ENCODE measurements at regions not wholly inside any gene's neighbourhood (a gene's known extent, or its start where the extent isn't known, plus 50 kb on each side); places are given as distances from the start of the nearest gene placed in this dataset.
"Not testable (repeated sequence)": the region's sequence is repeated elsewhere in the genome, so short reads cannot be mapped to it uniquely, and the experiment has no call there.

DNA sequence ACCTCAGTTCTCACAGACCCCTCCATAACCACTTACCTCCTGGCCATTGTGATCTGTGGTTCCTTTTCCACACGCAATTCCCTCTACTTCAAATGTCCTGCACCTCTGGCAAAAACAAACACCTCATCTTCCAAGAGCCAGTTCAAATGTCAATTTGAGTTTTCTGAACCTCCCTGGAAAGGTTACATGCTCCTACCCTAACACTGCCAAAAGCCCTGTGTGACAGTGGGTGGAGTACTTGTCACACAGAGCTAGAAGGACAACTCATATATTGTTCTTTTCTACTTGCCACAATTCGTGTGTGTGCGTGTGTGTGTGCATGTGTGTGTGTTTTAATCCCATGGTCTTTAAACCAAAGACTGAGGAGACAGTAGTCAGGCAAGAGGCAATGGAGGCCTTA is 331.8 kb upstream of the ARHGEF26 start:
- H3K4me1 Mint-ChIP-seq: no peaks in the 10 kb centered on the region
- H3K9me3 Mint-ChIP-seq: peaks cover 0 to 6% (median 0%) of the 10 kb centered on the region in 6 donors
- H3K36me3 Mint-ChIP-seq: no peaks in the 10 kb centered on the region
- H3K4me3 Mint-ChIP-seq: no peak overlapping the region
- peaks cover 0 to 5% (median 0%) of the 10 kb centered on the region in 3 donors for H3K27me3 Mint-ChIP-seq (ENCODE audit: low read depth in 3 of 3)
- no peak overlapping the region for H3K27ac Mint-ChIP-seq
- DNase-seq: no peak

DNA sequence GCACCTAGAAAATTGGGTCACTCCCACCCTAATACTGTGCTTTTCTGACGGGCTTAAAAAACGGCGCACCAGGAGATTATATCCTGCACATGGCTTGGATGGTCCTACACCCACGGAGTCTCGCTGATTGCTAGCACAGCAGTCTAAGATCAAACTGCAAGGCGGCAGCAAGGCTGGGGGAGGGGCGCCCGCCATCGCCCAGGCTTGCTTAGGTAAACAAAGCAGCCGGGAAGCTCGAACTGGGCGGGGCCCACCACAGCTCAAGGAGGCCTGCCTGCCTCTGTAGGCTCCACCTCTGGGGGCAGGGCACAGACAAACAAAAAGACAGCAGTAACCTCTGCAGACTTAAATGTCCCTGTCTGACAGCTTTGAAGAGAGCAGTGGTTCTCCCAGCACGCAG is 324.1 kb upstream of the ARHGEF26 start:
- H3K27ac Mint-ChIP-seq; H3K4me1 Mint-ChIP-seq; H3K9me3 Mint-ChIP-seq; H3K36me3 Mint-ChIP-seq; H3K4me3 Mint-ChIP-seq; DNase-seq; H3K27me3 Mint-ChIP-seq (ENCODE audit: low read depth in 3 of 3): not testable (repeated sequence)

DNA sequence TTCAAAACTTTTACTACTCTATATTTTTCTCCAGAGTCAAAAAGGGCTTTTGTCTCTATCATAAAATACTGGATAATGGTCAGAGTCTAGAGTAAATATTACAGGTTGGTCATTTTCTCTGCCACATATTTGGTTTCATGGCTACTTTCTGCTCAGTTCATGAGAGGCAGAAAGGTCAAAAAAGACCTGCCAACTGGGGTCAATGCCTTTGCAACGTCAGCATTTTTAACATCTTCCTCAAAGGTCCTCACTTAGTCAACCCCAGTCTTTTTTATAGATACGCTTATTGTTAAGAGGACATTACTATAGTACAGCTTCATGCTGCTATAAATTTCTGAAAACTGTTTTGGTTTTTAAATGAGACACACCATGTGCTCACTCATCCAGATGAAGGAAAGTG is 312.1 kb upstream of the ARHGEF26 start:
- H3K4me1 Mint-ChIP-seq: no peaks in the 10 kb centered on the region

DNA sequence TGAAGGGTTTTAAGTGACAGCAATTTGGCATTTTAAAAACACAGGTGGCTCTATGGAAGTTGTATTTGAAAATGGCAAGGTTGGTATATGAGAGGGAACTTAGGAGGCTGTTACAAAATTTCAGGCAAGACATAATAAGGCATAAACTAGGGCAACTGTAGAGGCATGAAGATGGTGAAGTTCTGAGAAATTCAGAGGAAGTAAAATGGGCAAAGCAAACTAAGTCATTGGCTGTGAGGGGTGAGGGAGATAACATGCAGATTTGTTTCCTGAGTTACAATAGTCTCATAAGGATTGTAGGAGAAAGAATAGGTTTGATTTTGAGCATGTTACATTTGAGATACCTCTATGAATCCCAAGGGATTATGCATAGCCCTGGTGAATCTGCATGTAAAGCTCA is 302.9 kb upstream of the ARHGEF26 start:
- Mint-ChIP-seq H3K27ac (no peak overlapping the region), H3K36me3 (no peaks in the 10 kb centered on the region), H3K27me3 (ENCODE audit: low read depth in 3 of 3) (peaks cover 0 to 4% (median 0%) of the 10 kb centered on the region in 3 donors), H3K9me3 (no peaks in the 10 kb centered on the region), H3K4me1 (no peaks in the 10 kb centered on the region), H3K4me3 (no peak overlapping the region)
- DNase-seq: no peak

More for the DNA sequence above, 312.1 kb upstream of the ARHGEF26 start:
- Mint-ChIP-seq H3K9me3 (peaks cover 0 to 2% (median 0%) of the 10 kb centered on the region in 6 donors), H3K27ac (no peak overlapping the region), H3K36me3 (no peaks in the 10 kb centered on the region), H3K27me3 (ENCODE audit: low read depth in 3 of 3) (peaks cover 2 to 9% (median 5%) of the 10 kb centered on the region in 3 donors), H3K4me3 (no peak overlapping the region)
- DNase-seq: no peak

DNA sequence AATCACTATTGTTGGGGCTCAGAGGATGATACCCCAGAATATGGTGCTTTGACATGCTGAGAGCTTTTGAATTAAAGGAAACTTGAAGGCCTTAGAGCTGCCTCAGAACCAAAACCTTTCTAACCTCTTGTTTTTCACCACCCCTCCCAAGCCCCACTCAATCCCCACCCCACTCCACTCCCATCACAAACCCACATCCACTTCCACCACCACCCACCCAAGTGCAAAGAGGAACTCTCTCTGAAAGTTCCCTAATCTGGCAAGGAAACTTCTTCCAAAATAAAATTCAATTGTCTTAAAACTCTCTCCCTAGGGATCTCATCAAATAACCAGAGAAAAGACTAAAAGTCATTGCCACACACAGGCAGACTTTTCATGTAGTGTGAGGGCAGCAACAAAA is 301.2 kb upstream of the ARHGEF26 start:
- Mint-ChIP-seq H3K36me3 (no peaks in the 10 kb centered on the region), H3K4me1 (no peaks in the 10 kb centered on the region), H3K27me3 (ENCODE audit: low read depth in 3 of 3) (peaks cover 0 to 4% (median 2%) of the 10 kb centered on the region in 3 donors), H3K27ac (no peak overlapping the region), H3K9me3 (peaks cover 0 to 2% (median 0%) of the 10 kb centered on the region in 6 donors), H3K4me3 (no peak overlapping the region)
- DNase-seq: no peak

DNA sequence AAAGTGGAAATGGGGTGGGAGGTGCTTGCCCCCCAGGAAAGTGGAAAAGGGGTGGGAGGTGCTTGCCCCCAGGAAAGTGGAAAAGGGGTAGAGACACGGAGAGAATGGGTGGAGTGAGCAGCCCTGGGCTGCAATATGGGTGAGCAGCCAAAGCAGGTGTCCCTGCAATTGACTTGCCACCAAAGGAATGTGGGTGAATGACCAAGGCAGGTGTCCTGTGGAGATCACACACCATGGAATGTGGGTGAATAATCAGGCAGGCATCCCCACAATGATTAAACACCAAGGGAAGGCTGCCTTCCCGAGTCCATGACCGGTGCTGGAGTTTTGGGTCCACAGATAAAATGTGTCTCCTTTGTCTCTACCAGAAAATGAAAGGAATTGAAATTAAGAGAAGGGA is 292.8 kb upstream of the ARHGEF26 start:
- not testable (repeated sequence) for H3K27me3 Mint-ChIP-seq (ENCODE audit: low read depth in 3 of 3); H3K36me3 Mint-ChIP-seq; H3K4me1 Mint-ChIP-seq; DNase-seq; H3K9me3 Mint-ChIP-seq; H3K27ac Mint-ChIP-seq; H3K4me3 Mint-ChIP-seq

DNA sequence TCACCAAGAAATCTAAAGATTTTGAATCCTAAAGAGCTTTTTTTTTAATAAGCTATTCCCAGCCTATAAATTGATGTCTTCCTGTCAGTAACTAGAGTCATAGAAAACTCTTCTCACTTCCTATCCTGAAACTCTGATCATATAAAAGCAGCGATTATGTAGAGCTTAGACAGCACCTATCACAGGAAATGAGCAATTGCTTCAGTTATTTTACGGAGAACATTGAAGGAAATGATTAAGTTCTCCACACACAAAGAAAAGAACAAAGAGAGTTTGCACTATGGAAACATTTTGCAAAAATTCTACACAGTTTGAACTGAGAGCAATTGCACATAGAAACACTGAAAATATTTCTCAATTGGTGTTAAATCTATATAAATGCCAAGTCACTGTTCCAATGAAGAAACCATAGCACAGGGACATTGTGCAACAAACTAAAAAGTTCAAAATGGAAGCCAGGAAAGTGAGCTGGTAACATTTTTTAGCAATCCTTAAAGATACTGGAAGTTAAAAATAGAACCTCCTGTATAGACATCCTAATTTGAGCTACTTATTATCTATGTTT is 291.5 kb upstream of the ARHGEF26 start:
- Mint-ChIP-seq H3K9me3 (peaks cover 0 to 3% (median 0%) of the 10 kb centered on the region in 6 donors), H3K27me3 (ENCODE audit: low read depth in 3 of 3) (peaks cover 0 to 9% (median 1%) of the 10 kb centered on the region in 3 donors), H3K36me3 (no peaks in the 10 kb centered on the region), H3K27ac (no peak overlapping the region), H3K4me1 (no peaks in the 10 kb centered on the region), H3K4me3 (no peak overlapping the region)
- no peak for DNase-seq

DNA sequence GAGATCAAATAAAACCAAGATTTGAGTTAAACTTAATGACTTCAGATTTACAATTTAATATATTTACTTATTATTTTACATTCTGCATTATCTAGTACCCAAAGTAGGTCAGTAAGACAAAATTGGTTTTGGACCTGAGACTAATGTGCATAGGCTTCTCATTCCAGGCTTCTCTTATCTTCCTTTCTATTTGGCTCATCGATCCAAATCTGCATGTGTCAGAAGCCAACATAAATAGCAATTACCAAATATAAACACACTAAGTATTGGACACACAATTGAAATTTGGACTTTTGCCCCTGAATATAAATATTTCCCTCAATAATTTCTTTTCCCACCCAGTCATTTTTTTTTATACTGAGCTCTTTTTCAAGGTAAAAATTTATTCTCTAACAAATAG is 290.6 kb upstream of the ARHGEF26 start:
- Mint-ChIP-seq H3K4me3 (no peak overlapping the region), H3K27ac (no peak overlapping the region), H3K4me1 (no peaks in the 10 kb centered on the region), H3K9me3 (peaks cover 0 to 2% (median 0%) of the 10 kb centered on the region in 6 donors), H3K36me3 (no peaks in the 10 kb centered on the region), H3K27me3 (ENCODE audit: low read depth in 3 of 3) (peaks cover 0 to 9% (median 0%) of the 10 kb centered on the region in 3 donors)
- DNase-seq: no peak

DNA sequence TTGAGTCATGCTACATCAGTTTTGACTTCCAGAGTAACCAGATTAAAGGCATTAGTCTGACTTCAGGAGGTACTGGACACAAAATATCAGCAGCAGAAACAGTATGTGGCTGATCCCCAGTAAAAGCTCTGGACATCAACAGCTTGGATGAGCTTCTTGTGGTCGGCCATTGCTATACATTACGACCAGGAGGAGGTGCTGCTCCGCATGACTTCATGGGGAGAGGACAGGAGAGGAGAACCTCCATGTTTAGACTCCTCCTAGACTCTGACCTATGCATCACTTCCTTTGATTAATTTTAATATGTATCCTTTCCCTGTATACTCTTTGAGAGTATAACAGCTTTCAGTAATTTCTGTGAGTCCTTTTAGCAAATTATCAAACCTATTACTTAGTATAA is 285.6 kb upstream of the ARHGEF26 start:
- no peak overlapping the region for H3K27ac Mint-ChIP-seq
- peaks cover 0 to 4% (median 0%) of the 10 kb centered on the region in 6 donors for H3K9me3 Mint-ChIP-seq
- no peaks in the 10 kb centered on the region for H3K36me3 Mint-ChIP-seq
- peaks cover 0 to 5% (median 0%) of the 10 kb centered on the region in 3 donors for H3K27me3 Mint-ChIP-seq (ENCODE audit: low read depth in 3 of 3)
- no peak overlapping the region for H3K4me3 Mint-ChIP-seq
- DNase-seq: no peak
- H3K4me1 Mint-ChIP-seq: no peaks in the 10 kb centered on the region

DNA sequence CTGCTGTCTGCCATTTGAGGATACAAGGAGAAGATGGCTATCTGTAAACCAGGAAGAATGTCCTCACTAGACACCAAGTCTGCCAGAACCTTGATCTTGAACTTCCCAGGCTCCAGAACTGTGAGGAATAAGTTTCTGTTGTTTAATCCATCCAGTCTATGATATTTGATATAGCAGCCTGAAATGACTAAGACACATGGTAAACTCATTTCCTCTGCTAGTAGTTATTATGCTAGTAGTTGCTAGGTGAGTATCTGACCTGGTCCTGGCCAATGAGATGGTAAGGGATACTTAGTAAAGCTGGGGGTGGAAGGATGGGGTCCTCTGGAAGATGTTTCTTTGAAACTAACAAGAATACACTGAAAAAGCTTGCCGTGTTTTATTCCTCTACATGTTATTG is 280.7 kb upstream of the ARHGEF26 start:
- peaks cover 0 to 9% (median 0%) of the 10 kb centered on the region in 3 donors for H3K27me3 Mint-ChIP-seq (ENCODE audit: low read depth in 3 of 3)
- H3K4me3 Mint-ChIP-seq: no peak overlapping the region
- no peaks in the 10 kb centered on the region for H3K4me1 Mint-ChIP-seq

DNA sequence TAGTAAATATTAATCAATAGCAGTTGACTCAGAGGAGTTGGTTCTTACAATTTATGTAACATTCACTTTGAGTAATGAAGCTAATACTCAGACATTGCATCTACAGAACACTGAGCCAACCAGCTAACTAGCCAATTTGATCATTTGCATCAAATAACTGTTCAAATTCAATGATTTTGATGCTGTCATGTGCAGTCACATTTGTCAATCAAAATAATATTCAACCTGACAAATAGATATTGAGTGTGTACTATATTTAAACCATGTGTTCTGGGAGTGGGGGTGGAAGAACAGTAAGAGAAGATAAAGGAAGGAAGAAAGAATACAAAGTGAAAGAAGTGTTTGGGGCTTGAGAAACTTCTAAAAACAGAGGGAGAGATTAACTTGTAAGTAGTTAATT is 277.2 kb upstream of the ARHGEF26 start:
- H3K27ac Mint-ChIP-seq: no peak overlapping the region
- H3K4me1 Mint-ChIP-seq: no peaks in the 10 kb centered on the region
- H3K4me3 Mint-ChIP-seq: no peak overlapping the region
- no peaks in the 10 kb centered on the region for H3K36me3 Mint-ChIP-seq
- H3K9me3 Mint-ChIP-seq: peaks cover 0 to 6% (median under 1%) of the 10 kb centered on the region in 6 donors
- no peak for DNase-seq
- peaks cover 0 to 7% (median 0%) of the 10 kb centered on the region in 3 donors for H3K27me3 Mint-ChIP-seq (ENCODE audit: low read depth in 3 of 3)

More for the DNA sequence above, 280.7 kb upstream of the ARHGEF26 start:
- no peak for DNase-seq
- H3K27ac Mint-ChIP-seq: no peak overlapping the region
- peaks cover 0 to 6% (median under 1%) of the 10 kb centered on the region in 6 donors for H3K9me3 Mint-ChIP-seq
- no peaks in the 10 kb centered on the region for H3K36me3 Mint-ChIP-seq

DNA sequence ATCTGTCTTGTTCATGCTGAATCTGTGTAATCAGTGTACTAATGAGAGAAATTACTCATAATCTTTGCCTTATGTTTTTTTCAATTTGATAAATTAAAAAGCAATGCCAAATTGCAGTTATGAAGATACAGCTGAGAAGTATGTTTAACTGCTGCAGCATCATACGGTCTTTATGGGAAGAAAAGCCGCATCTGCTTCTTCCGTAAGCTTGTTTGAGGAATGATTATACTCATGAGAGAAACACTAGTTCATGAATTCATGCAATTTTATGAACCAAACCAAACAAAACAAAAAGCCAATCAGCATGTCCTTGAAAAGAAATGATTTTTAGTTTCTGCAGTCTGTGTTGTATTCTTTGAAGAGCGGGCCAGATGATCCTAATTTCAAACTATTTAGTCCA is 275.9 kb upstream of the ARHGEF26 start:
- H3K9me3 Mint-ChIP-seq: peaks cover 0 to 6% (median under 1%) of the 10 kb centered on the region in 6 donors
- H3K4me3 Mint-ChIP-seq: no peak overlapping the region
- no peak for DNase-seq
- H3K4me1 Mint-ChIP-seq: no peaks in the 10 kb centered on the region
- no peak overlapping the region for H3K27ac Mint-ChIP-seq
- H3K36me3 Mint-ChIP-seq: no peaks in the 10 kb centered on the region
- H3K27me3 Mint-ChIP-seq (ENCODE audit: low read depth in 3 of 3): peaks cover 0 to 7% (median 1%) of the 10 kb centered on the region in 3 donors

DNA sequence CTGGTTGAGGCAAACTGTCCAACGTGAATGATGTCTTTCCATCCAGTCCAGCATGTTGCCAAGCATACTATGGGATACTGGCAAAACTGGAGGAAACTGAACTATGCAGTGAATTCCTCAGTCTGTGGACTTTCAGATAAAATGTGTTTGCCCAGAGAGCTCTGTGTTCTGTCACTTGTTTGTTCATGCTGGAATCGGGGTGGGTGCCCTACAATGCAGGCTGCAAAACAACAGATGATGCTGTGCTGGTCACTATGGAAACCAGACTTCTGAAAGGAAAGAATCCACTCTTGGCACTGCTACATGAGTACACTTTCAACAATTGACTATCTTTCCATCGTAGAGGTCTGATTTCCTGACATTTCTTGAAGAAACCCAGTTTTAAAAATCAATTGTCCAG is 272.5 kb upstream of the ARHGEF26 start:
- H3K4me1 Mint-ChIP-seq: no peaks in the 10 kb centered on the region
- H3K36me3 Mint-ChIP-seq: no peaks in the 10 kb centered on the region
- no peak for DNase-seq
- H3K27ac Mint-ChIP-seq: no peak overlapping the region
- peaks cover 0 to 2% (median 0%) of the 10 kb centered on the region in 6 donors for H3K9me3 Mint-ChIP-seq
- H3K4me3 Mint-ChIP-seq: no peak overlapping the region
- H3K27me3 Mint-ChIP-seq (ENCODE audit: low read depth in 3 of 3): peaks cover 0 to 5% (median 3%) of the 10 kb centered on the region in 3 donors

DNA sequence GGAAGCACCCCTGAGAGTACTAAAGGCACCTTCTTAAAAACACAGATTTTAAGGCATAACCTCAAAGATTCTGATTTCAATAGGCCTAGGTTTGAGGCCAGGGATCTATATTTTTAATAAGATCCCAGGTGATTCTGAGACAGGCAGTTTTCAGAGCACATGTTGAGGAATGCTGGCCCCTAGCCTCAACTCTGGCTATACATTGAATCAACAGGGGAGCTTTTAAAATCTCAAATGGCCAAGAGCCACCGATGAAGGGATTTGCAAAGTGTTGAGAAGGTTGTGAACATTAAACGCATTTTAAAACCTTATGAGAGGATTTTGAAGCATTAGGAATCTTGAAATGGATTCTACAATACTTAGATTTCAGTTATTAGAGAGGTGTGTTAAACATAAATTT is 268.8 kb upstream of the ARHGEF26 start:
- no peak overlapping the region for H3K4me3 Mint-ChIP-seq
- no peaks in the 10 kb centered on the region for H3K4me1 Mint-ChIP-seq
- no peaks in the 10 kb centered on the region for H3K36me3 Mint-ChIP-seq
- peaks cover 3 to 4% (median 3%) of the 10 kb centered on the region in 3 donors for H3K27me3 Mint-ChIP-seq (ENCODE audit: low read depth in 3 of 3)
- no peaks in the 10 kb centered on the region for H3K9me3 Mint-ChIP-seq
- H3K27ac Mint-ChIP-seq: no peak overlapping the region
- DNase-seq: no peak

DNA sequence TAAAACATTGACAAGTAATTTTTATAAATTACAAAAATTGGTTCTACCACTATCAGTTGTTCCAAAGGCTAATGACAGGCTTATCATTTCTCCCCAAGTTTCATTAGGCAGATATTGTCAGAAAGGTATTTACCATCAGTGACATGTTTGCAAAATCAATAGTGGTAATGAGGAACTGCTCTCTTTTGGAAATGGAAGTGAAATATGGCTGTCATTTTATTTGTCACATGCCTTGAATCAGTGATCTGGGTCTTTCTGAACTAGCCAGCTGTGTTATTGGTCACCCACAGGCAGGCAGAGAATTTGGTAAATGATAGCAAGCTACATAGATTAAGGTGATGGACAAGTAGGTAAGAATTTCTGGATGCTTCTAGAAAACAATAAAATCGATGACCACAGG is 268.0 kb upstream of the ARHGEF26 start:
- no peak for DNase-seq
- Mint-ChIP-seq H3K9me3 (no peaks in the 10 kb centered on the region), H3K27ac (no peak overlapping the region), H3K4me1 (no peaks in the 10 kb centered on the region), H3K36me3 (no peaks in the 10 kb centered on the region), H3K4me3 (no peak overlapping the region), H3K27me3 (ENCODE audit: low read depth in 3 of 3) (peaks cover 3% of the 10 kb centered on the region in 3 donors)

Data from immature natural killer cell (primary cell).